ENCODE measurements at regions not wholly inside any gene's neighbourhood (a gene's known extent, or its start where the extent isn't known, plus 50 kb on each side); places are given as distances from the start of the nearest gene placed in this dataset.
"Not testable (repeated sequence)": the region's sequence is repeated elsewhere in the genome, so short reads cannot be mapped to it uniquely, and the experiment has no call there.

DNA sequence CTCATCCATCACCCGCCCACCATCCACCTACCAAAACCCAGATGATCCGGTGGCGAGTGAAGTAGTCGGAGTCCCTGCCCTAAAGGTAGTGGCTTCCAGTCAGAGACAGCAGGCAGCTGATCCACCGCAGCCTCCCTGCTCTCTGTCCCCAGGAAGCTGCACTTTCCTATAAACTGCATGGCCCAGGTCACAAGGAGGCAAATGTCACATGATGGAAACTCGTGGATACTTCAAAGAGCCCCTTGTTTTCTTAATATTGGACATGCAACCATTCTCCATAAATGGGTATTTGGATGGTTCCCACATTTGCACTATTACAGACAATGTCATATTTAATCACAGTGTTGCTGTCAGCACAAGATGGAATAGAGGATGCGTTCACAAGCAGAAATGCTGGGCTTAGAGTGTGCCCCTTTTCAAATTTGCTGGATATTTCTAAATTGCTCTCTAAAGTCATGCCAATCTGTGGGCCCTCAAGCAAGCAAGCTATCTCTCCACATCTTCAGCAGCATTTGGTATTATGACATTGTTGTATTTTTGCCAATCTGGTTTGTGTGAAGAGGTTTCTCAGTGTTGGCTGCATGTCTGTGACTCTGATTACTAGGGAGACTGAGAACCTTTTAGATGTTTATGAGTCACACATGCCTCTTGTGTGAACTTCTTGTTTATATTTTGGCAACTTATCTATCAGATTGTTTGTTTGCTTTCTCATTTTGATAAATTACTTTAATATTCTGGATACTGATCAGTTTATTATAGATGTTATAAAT is 822.0 kb downstream of the TNS3 start:
- H3K9me3 Mint-ChIP-seq: no peaks in the 10 kb centered on the region
- no peaks in the 10 kb centered on the region for H3K4me1 Mint-ChIP-seq
- no peaks in the 10 kb centered on the region for H3K27me3 Mint-ChIP-seq
- ATAC-seq (ENCODE audit: low read depth): no peak
- H3K36me3 Mint-ChIP-seq: no peaks in the 10 kb centered on the region
- POLR2A ChIA-PET: no interaction called here
- no peak overlapping the region for H3K27ac Mint-ChIP-seq
- no peak for DNase-seq
- H3K4me3 Mint-ChIP-seq: no peak overlapping the region

DNA sequence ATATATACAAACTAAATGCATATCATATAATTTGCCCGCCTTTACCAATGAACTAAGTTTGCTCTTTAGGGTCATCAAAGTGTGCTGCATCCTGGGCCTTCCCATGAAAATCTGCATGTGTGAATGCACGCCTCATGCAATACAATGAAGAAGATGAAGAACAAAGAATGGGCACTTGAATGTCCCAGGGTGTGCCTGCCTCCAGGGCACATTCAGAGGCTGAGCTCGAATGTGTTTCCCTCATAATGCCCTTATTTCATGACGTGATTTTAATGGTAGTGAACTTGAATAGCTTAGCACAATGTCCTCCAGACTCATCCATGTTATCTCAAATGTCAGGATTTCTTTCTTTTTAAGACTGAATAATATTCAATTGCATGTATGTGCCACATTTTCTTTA is 824.9 kb downstream of the TNS3 start:
- ATAC-seq (ENCODE audit: low read depth) (no peak), DNase-seq (no peak)
- Mint-ChIP-seq H3K36me3 (no peaks in the 10 kb centered on the region), H3K27ac (no peak overlapping the region), H3K9me3 (no peaks in the 10 kb centered on the region), H3K4me1 (no peaks in the 10 kb centered on the region), H3K4me3 (no peak overlapping the region), H3K27me3 (no peaks in the 10 kb centered on the region)
- POLR2A ChIA-PET: no interaction called here

DNA sequence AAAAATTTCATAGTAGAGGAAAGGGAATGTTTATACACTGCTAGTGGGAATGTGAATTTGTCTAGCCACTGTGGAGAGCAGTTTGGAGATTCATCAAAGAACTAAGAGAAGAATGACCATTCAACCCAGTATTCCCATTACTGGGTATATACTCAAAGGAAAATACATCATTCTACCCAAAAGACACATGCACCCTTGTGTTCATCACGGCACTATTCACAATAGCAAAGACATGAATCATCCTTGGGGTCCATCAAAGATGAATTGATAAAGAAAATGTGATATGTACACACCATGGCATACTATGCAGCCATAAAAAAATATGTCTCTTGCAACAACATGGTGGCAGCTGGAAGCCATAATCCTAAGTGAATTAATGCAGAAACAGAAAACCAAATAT is 825.7 kb downstream of the TNS3 start:
- Mint-ChIP-seq H3K27ac (no peak overlapping the region), H3K36me3 (no peaks in the 10 kb centered on the region), H3K4me3 (no peak overlapping the region), H3K27me3 (no peaks in the 10 kb centered on the region), H3K9me3 (peaks cover 2% of the 10 kb centered on the region), H3K4me1 (no peaks in the 10 kb centered on the region)
- POLR2A ChIA-PET: no interaction called here
- no peak for ATAC-seq (ENCODE audit: low read depth)
- DNase-seq: no peak

DNA sequence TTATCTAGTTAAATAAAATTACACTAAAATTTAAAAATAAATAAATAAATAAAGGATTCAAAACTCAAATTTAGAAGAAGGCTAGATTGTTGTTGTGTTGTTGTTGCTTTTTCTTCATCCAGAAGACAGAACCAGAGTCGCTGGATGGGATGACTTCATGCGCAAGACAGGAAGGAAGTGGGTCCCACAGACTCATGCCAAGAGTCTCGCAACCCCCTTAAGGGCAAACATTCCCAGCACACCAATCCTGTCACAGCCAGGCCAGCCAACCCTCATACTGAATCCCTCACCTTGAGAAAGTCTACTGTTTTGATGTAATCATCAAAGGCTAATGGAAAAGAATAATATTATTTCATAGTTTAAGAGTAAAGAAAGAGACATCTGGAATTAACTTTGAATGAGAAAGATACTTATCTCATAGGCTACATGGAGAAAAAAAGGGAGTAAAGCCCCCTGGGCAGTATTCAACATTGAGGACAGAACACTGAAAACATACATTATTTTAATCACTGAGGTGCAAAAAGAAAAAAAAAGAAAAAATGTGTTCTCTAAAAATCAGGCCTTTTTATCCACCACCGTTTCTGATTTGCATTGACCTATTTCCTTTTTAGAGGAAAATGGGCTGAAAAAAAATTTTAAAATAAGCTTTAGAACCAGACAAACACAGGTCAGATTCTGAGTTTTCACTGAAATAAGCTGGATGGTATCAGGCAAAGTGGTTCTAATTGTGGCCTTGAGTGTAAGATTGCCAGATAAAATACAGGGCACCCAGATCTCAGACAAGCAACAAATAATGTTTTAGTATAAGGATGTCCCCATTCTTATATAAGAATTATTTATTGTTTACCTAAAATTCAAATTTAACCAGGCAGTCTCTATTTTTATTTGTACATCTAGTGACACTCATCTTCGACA is 826.5 kb downstream of the TNS3 start:
- DNase-seq (no peak), ATAC-seq (ENCODE audit: low read depth) (no peak)
- no peak overlapping the region for H3K4me3 Mint-ChIP-seq
- peaks cover 2% of the 10 kb centered on the region for H3K9me3 Mint-ChIP-seq
- no peaks in the 10 kb centered on the region for H3K27me3 Mint-ChIP-seq
- no peaks in the 10 kb centered on the region for H3K36me3 Mint-ChIP-seq
- no peak overlapping the region for H3K27ac Mint-ChIP-seq
- no peaks in the 10 kb centered on the region for H3K4me1 Mint-ChIP-seq
- POLR2A ChIA-PET: no interaction called here

DNA sequence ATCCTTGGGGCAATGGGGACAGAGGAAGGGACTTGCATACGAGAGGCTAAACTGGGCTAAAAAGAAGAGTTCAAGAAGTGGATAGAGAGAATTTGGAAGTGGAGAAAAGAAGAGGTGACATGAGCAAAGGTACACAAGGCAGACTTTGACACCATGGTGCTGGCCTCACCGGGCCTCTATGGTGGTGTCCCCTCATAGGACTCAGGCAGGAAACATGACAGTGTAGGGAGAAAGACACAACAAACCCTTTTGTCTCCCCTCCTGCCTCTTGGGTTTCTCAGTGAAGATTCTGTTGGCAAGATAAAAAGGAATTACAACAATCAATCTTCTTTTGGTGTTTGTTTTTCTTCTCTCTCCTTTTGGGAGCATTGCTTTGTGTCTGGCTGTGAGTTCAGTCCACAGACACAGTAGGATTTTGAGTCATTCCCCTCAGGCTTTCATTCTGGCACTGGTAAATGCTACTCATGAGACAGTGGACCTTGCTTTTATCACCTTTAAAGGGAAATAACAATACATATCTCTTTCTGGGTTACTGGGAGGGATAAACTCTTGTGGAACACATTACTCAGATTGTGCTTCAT is 827.7 kb downstream of the TNS3 start:
- Mint-ChIP-seq H3K4me1 (no peaks in the 10 kb centered on the region), H3K36me3 (no peaks in the 10 kb centered on the region), H3K27me3 (no peaks in the 10 kb centered on the region), H3K4me3 (no peak overlapping the region), H3K27ac (no peak overlapping the region), H3K9me3 (peaks cover 2% of the 10 kb centered on the region)
- POLR2A ChIA-PET: no interaction called here
- DNase-seq (no peak), ATAC-seq (ENCODE audit: low read depth) (no peak)

DNA sequence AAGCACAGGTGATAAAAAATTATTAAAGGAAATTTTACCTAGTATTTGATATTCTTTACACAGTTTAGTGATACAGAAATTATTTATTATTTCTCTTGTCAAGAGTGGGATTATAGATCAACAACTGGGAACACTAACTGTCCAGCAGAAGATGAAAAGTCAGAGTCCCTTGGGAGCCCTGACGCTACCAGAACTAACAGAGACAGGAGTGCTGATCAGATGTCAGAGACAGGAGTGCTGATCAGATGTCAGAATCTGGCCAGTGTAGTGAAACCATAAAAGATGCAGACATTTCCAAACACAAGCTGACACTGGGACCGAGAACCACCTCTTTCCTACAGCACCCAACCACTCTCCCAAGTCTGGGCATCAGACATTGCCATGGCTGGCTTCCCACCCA is 828.2 kb downstream of the TNS3 start:
- H3K4me3 Mint-ChIP-seq: no peak overlapping the region
- H3K27me3 Mint-ChIP-seq: no peaks in the 10 kb centered on the region
- ATAC-seq (ENCODE audit: low read depth): no peak
- H3K27ac Mint-ChIP-seq: no peak overlapping the region
- no peaks in the 10 kb centered on the region for H3K36me3 Mint-ChIP-seq
- H3K4me1 Mint-ChIP-seq: no peaks in the 10 kb centered on the region
- H3K9me3 Mint-ChIP-seq: peaks cover 2% of the 10 kb centered on the region
- no peak for DNase-seq
- POLR2A ChIA-PET: no interaction called here

DNA sequence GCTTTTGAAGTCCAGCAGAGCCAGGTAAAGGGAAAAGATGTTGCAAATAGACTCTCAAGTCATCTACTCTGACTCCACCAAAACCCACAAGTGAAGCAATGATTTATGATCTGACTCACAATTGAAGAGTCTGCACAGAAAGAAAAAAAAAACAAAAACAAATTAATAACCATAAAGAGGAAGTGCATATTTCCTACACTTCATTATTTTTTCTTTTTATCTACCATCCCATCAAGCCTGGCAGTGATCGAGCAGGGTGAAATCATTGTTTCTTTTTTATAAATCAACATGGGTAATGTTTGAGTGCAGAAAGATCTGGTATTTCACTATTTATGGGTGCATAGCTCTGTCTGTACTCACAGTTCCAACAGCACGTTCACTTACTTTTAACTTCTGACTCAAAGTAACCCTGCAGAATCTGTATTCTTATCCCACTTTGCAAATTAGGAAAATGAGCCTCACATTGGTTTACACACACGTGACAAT is 829.0 kb downstream of the TNS3 start:
- Mint-ChIP-seq H3K36me3 (no peaks in the 10 kb centered on the region), H3K9me3 (peaks cover 2% of the 10 kb centered on the region), H3K4me1 (no peaks in the 10 kb centered on the region), H3K4me3 (no peak overlapping the region), H3K27ac (no peak overlapping the region), H3K27me3 (no peaks in the 10 kb centered on the region)
- POLR2A ChIA-PET: no interaction called here
- DNase-seq: no peak
- ATAC-seq (ENCODE audit: low read depth): no peak

DNA sequence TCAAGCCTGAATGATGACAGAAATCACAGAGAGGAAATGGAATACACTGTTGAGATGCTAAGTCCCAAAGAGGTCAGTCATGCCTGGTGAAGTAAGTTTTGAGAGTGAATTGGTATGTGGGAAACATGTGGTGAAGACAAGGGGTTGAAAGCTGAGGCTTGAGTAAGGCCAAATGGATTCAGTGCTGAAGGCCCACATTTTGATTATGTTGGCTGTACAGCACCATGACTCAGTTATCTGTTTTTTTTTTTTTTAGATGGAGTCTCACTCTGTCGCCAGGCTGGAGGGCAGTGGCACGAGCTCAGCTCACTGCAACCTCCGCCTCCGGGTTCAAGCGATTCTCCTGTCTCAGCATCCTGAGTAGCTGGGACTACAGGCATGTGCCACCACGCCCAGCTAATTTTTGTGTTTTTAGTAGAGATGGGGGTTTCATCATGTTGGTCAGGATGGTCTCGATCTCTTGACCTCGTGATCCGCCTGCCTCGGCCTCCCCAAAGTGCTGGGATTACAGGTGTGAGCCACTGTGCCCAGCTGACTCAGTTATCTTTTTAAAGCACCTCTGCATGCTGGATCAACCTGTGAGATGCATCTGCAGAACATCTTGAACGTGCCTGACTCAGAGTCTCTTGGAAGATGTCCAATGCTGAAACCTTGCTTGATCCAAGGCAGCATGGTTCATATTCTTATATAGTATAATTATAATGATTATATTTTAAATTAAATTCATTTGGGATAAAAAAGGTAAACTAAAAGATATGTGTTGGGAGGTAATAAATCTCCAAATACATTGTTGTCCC is 829.8 kb downstream of the TNS3 start:
- H3K9me3 Mint-ChIP-seq; POLR2A ChIA-PET; DNase-seq; H3K4me1 Mint-ChIP-seq; H3K36me3 Mint-ChIP-seq; ATAC-seq (ENCODE audit: low read depth); H3K4me3 Mint-ChIP-seq; H3K27ac Mint-ChIP-seq; H3K27me3 Mint-ChIP-seq: not testable (repeated sequence)

DNA sequence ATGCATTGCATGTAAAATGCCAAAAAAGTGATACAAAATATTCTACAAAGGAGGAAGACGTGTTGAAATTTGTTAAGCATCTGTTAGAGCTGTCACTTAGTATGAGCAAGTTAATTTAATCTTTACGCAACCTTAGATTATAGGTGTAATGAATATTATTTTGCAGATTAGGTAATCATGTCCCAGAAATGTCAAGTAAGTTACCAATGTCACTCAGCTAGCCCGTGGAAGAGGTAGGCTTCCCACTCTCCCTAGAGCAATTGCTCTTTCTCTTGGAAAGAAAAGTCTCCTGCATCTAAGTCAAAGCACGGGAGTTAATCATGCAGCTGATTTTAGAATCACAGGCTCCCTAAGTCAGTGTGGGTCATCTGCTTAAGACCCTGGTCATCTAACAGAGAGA is 830.4 kb upstream of the IGFBP3 start:
- no peak overlapping the region for H3K27ac Mint-ChIP-seq
- no peak for DNase-seq

DNA sequence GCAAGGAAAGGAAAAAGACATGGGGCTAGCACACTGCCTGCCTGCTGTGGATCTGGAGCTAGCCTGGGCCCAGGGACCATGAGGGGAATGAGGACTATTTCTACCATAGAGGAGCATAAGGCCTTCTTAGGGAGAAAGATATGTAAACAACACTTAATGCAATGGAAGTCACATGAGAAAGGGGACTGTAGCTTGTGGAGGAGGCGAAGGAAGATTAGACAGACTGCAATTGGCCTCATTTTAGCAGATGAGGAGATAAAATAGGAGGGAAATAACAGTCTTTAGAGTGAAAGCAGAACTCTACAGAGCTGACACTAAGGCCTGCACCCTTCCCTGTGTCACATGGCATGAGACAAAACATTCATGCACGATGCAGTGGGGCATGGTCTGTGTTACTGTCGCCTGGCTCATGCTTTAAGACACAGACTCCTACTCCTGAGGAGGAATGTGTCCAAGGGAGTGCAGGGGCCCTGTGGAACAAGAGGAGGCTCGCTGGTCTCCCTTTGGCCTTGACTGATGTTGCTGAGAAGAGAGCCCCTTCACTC is 829.3 kb upstream of the IGFBP3 start:
- POLR2A ChIA-PET: no interaction called here
- H3K4me3 Mint-ChIP-seq: no peak overlapping the region
- peaks cover 2% of the 10 kb centered on the region for H3K9me3 Mint-ChIP-seq
- H3K4me1 Mint-ChIP-seq: no peaks in the 10 kb centered on the region
- H3K36me3 Mint-ChIP-seq: no peaks in the 10 kb centered on the region
- ATAC-seq (ENCODE audit: low read depth) (no peak), DNase-seq (no peak)
- no peak overlapping the region for H3K27ac Mint-ChIP-seq
- no peaks in the 10 kb centered on the region for H3K27me3 Mint-ChIP-seq

More for the DNA sequence above, 830.4 kb upstream of the IGFBP3 start:
- Mint-ChIP-seq H3K27me3 (no peaks in the 10 kb centered on the region), H3K4me3 (no peak overlapping the region), H3K4me1 (no peaks in the 10 kb centered on the region), H3K36me3 (no peaks in the 10 kb centered on the region), H3K9me3 (peaks cover 2% of the 10 kb centered on the region)
- POLR2A ChIA-PET: no interaction called here
- ATAC-seq (ENCODE audit: low read depth): no peak

DNA sequence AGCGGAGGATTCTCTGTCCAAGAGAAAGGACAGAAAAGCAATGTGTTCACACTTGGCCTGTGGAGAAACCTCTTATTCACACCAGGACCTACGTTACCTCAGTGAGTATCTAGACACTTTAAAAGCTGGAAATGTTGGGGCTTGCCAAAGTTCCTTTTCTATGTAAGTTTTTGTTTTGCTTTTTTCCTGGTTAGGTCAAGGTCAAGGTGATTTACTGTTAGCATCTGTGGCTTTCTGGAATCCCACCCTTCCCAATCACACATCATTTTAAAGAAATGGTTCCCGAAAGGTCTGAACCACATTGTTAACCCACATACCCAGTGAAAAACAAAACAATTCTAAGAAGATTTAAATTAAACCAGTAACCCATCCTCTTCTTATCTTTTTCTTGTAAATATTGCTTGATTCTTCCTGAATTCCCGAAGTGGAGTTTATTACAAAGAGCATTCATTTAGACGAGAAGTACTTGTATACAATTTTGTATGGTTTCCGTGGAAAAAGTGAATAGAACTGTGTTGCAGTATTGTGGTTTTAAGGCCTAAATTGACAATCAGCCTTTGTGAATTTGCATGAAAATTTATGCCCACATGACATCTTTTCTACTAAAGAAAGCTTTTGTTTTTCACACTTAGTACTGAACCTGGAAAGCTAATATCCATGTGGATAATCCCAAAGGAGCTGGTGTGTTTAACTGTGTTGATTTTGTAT is 827.0 kb upstream of the IGFBP3 start:
- H3K36me3 Mint-ChIP-seq: no peaks in the 10 kb centered on the region
- no peaks in the 10 kb centered on the region for H3K27me3 Mint-ChIP-seq
- no peak for ATAC-seq (ENCODE audit: low read depth)
- H3K9me3 Mint-ChIP-seq: peaks cover 2% of the 10 kb centered on the region
- no peak overlapping the region for H3K4me3 Mint-ChIP-seq
- POLR2A ChIA-PET: no interaction called here
- no peak for DNase-seq
- H3K4me1 Mint-ChIP-seq: no peaks in the 10 kb centered on the region
- no peak overlapping the region for H3K27ac Mint-ChIP-seq

DNA sequence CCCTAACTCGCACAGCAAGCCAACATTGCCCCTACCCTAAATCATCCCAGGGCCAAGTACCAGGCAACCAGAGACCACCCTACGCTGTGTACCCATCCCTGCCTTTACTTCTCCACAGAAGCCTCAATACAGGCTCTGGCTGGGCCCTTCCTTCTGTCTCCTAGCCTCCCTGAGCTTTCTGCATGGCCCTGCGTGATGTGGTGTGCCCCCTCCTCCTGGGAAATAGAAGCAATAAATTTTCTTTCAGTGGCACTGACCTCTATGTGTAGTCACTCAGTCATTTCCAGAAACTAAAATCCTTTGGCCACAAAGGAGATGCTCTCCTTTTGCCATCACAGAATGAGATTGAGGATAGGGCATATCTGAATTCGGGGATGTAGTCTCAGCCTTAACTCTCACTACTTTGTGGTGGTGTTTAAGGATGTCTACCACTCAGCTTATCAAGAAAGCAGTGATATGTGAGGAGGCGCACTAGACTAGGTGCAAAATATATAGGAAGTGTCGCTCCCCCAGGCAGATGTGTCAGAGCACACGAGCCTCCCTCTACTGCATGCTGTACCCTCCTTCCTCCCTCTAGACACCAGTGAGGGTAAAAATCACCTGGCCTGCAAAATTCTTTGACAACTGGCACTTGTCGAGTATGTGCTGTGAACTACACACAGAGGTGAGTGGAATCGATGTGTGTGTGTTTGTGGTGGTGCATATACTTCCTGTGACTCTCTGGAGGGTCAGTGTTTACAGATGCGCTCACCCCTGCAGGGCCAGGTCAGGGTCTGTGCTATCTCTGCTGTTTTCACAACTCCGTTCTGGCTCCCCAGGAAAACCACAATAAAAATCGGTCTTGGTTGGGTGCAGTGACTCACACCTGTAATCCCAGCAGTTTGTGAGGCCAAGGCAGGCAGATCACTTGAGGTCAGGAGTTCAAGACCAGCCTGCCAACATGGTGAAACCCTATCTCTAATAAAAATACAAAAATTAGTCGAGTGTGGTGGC is 825.9 kb upstream of the IGFBP3 start:
- DNase-seq: no peak

More for the DNA sequence above, 825.9 kb upstream of the IGFBP3 start:
- Mint-ChIP-seq H3K4me3 (no peak overlapping the region), H3K27ac (no peak overlapping the region), H3K9me3 (peaks cover 2% of the 10 kb centered on the region), H3K27me3 (no peaks in the 10 kb centered on the region), H3K36me3 (no peaks in the 10 kb centered on the region), H3K4me1 (no peaks in the 10 kb centered on the region)
- POLR2A ChIA-PET: no interaction called here
- ATAC-seq (ENCODE audit: low read depth): no peak
